NCI-H187 treated with DMSO at 0.1 percent for 48 hours (cell line): ENCODE measurements at regions not wholly inside any gene's neighbourhood (a gene's known extent, or its start where the extent isn't known, plus 50 kb on each side); places are given as distances from the start of the nearest gene placed in this dataset.

Experiments used
- DNase-seq: peaks from one replicate; lab custom pipeline; 2025; lab: John Stamatoyannopoulos, UW

DNA sequence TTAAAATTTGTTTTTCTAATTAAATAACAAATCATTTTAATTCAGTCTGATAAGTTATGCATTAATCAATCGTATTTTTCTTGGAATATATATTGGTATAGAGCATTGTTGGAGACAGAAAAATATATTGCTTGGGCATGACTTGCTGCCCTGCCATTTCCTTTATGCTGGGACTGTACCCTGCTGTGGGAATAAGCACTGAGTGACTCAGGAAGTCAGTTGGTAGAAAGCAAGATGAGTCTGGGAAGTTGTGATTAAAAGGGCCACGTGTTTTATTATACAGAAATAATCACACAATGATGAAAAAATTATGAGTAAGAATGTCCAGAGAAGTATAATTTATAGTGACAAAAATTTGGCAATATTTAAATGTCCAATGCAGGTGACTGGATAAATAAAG is 139.5 kb downstream of the KIF18A start:
- DNase-seq: no peak

DNA sequence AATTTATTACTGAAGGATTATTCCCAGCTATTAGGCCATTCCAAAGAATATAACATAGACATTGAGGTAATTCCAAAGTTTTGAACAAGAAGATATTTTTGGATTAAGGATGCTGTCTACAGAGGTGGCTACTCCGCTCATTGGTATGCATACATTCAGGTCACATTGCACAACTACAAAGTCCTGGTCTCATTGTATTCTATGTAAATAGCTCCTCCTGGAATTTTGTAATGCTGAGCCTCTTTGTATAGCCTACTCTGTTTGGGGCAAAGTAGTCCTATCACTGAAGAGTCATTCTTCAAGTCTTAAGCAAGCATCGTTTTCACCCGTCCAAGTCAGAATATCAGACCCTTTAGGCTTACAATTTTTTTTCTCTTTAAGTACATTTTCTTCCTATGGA is 142.4 kb downstream of the KIF18A start:
- no peak for DNase-seq

DNA sequence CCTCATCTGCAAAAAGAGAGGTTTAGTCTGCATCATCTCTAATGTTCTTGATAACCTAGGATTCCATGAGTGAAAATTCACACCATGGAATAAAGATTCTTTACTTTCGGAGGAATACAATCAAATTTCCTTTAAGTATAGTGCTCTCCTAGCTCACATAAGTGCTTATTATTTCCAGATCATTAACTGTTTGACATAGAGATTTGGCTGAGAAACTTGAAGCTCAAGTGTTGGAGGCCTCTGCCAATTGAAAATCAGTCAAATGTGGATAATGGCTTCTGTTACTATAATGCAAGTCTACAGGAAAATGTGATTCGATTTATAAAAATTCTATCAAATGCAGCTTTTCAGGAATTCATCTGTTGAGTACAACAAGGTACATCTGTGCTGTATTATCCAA is 144.6 kb downstream of the KIF18A start:
- peak; percentile 61 for DNase-seq

DNA sequence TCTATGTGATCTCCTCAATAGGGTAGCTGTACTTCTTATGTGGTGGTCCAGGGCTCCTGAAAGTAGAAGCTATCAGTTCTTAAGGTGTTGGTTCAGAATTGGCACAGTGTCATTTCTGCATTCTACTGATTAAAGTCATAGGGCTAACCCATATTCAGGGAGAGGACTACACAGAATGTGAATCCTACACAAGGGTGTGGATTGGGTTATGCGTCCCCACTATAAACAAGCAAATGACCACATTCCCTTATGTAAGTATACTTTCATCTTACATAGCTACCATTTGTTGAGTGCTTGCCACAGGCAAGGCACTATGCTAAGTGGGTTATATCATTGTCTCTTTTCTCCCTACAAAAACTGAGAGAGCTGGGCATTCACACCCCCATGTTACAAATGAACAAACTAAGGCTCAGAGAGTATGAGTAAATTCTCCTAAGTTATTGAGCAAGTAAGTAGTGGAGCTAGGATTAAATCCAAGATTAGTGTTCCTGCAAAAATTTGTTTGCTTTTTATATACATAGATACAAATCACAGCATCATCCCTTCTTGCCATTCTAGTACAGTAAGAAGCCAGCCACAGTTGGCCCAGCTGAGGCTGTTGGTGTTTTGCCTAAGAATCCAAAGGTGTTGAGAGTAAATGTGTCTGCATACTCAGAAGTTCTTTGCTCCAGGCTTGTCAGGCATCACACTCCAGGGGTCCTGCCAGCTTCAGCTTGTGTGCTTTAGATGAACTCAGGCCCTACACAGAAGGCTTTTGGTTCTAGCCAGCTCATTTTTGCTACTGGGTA is 157.8 kb downstream of the KIF18A start:
- DNase-seq: no peak

GRCh38 chr11:27945348-27945747 is 162.6 kb downstream of the KIF18A start:
- DNase-seq: no peak

DNA sequence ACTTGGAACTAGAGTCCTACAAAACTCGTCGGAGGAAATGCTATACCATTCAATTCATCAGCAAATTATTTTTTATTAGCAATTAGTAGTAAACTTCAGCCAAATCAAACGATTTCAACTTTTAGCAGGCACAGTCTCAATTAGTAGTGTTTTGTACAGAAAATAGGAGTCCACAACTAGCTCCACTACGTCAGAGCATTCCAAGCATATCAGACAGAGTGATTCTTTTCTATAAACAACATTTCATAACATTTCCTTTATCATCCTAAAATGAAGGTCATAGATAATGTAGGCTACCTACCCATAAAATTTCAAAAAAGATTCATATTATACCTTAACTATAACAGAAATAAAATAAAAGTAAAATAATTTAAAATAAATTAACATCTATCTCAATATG is 169.9 kb downstream of the KIF18A start:
- DNase-seq: no peak

- DNase-seq: no peak
Observed at GRCh38 chr11:27934830-27935145, 173.2 kb downstream of the KIF18A start.

GRCh38 chr11:27933992-27934829 is 173.7 kb downstream of the KIF18A start:
- peak; percentile 53 for DNase-seq

GRCh38 chr11:27931770-27932169 is 176.2 kb downstream of the KIF18A start:
- no peak for DNase-seq

GRCh38 chr11:27930946-27931345 is 177.0 kb downstream of the KIF18A start:
- DNase-seq: no peak

- no peak for DNase-seq
Observed at GRCh38 chr11:27928809-27929208, 179.1 kb downstream of the KIF18A start.

DNA sequence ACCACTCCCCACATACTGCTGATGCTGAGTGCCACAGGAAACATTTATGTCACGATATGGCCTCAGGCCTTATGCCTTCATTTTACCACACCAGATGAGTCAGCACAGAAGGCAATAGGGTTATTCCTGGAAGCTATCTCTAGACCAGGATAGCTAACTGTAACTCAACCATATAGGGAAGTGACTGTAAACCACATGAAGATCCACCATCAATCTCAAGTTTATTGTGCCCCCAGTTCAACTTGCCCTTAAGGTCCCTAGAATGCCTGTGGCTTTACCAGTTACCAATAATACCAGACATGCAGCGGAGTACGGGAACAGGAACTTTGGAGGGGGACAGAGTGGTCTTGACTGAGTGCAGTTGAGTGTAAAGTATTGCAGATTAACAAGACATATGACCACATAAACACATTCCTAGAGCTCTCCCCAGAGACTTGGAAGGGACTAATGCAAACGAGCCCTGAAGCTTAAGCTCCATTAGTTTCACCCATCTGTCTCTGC is 180.9 kb downstream of the KIF18A start:
- DNase-seq: no peak

GRCh38 chr11:27926486-27926885 is 181.5 kb downstream of the KIF18A start:
- DNase-seq: no peak

DNA sequence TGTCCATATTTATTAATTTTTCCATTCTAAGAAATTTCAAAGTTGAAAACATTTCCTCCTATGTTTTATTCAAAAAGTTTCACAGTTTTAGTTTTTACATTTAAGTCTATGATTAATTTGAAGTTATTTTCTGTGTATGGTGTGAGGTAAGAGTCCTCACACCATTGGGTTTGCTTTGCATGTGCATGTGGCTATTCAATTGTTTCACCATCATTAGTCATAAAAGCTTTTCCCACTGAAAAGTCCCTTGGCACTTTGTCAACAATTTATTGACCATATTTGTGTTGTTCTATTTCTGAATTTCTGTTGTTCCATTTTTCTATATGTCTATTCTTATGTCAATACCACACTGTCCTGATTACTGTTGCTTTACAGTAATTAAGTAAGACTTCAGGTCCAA is 186.5 kb downstream of the KIF18A start:
- no peak for DNase-seq

DNA sequence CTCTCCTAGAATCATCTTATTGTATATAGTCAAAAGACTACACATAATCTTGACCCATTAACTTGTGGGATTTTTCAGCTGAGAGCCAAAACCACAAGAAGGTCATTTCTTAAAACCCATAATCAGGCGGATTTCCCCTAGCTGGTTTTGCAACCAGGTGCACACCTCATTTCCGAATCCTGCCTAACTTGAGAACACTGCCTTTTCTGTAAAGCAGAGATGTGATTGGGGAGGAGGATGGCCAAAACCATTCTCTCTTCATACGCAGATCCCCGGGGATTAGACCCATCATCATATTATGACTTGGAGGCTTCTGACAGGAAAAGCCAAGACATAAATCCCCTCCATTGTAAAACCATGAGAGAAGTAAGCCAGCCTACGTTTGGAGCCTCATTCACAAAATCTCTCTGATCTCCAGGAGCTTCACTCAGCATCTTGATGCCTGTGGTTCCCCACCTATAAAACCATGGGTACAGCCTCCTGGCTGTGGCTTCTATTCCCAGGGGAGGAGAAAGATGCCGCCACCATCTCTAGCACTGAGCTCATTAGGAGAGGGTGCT is 191.3 kb downstream of the KIF18A start:
- DNase-seq: no peak

GRCh38 chr11:27914080-27914479 is 193.9 kb downstream of the KIF18A start:
- DNase-seq: no peak

DNA sequence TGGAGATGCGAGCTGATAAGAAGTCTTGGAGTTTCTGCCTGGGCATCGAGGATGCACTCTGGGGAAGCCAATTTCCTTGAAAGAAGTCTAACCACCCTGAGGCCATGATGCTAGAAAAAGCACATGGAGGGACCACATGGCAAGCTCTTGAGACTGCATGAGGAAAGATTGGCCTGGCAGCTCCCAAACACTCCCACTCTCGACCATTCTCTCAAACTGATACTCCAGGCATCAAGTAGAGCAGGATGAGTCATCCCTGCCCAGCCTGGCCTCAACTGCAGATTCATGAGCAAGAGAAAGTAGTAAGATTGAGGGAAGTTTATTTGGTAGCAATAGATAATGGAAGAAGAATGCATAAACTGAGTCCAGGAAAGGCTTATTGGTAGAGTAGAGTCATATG is 194.3 kb downstream of the KIF18A start:
- DNase-seq: no peak

GRCh38 chr11:27912916-27913315 is 195.0 kb downstream of the KIF18A start:
- DNase-seq: no peak

- DNase-seq: no peak
Observed at GRCh38 chr11:27910186-27910931, 197.6 kb downstream of the KIF18A start.

GRCh38 chr11:27909386-27909785 is 198.6 kb downstream of the KIF18A start:
- no peak for DNase-seq

GRCh38 chr11:27908621-27909020 is 199.3 kb downstream of the KIF18A start:
- no peak for DNase-seq

DNA sequence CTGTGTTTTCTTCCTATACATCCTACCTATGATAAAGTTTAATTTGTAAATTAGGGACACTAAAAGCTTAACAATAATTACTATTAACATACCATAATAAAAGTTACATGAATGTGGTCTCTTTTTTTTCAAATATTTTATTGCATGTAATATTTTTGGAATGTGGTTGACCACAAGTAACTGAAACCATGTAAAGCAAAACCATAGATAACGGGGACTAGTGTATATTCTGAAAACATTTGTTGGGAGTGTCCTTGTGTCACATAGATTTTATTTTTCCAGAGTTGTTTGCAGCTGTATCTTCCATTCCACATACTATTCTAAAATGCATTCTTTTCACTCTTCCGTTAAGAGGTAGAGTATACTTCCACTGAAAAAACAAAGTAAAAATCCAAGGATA is 200.4 kb downstream of the KIF18A start:
- DNase-seq: no peak
